GM18505 (cell line): ENCODE measurements at regions not wholly inside any gene's neighbourhood (a gene's known extent, or its start where the extent isn't known, plus 50 kb on each side); places are given as distances from the start of the nearest gene placed in this dataset.

Experiments used
- ATAC-seq: cut with Tn5 transposase; IDR thresholded peaks from one replicate; pipeline ENCODE4 v1.9.1; 2021; ENCODE audit not compliant: unreplicated experiment
- POLR2A ChIP-seq: IDR thresholded peaks from 4 replicates; pipeline ENCODE4 v1.6.1; 2011; ENCODE audit warnings: borderline replicate concordance; ENCODE audit not compliant: insufficient read depth, insufficient read length; ENCODE audit errors: extremely low read depth

DNA sequence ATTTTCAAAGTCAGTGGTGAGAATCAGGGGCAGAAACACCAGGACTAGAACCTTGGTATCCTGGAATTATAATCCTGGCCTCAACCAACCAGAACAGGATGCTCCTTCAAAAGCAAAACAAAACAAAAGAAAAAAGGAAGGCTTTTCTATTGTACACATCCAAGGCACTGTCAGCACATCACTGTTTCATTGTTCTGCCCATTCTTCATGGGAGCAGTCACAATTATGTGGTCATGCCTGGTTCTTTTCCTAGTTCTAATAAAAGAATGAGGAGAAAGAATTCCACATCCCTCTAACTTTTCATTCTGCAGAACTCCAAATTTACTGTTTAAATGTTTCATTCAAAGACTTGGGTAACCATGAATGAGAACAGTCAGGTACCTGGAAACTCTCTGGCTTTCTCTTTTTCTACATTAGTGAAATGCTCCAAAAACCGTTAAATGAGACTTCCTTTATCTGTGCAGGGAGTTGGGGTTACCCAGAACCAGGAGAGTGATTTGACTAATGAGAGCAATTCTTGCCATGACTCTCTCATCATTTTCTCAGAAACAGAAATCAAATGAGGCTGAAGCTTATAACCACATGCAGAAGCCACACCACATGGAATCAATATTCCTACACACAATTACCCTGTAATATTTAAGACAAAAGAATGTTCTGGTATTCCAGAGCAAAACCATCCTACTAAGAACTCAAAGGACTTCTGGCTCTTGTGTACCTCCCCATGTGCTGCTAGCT is 110.9 kb upstream of the CCDC150 start:
- no peak for TF ChIP-seq POLR2A
- no peak for ATAC-seq

DNA sequence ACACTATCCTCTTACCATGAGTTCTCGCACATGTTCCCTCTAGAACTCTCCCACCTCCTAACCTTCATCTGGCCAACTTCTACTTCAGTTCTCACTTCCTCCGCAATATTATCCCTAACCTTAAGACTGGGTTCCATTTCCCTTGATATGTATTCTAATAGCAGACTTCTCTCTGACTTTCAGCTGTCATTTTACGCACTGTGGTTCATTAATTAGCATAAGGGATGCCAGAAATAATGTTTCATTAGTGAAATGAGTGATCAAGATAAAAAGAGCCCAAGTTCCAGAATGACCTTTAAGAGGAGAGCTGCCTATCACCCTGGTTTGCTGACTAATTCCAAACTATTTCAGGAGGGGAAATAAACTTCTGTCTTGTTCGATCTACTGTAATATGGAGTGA is 108.6 kb upstream of the CCDC150 start:
- no peak for TF ChIP-seq POLR2A
- ATAC-seq: no peak

DNA sequence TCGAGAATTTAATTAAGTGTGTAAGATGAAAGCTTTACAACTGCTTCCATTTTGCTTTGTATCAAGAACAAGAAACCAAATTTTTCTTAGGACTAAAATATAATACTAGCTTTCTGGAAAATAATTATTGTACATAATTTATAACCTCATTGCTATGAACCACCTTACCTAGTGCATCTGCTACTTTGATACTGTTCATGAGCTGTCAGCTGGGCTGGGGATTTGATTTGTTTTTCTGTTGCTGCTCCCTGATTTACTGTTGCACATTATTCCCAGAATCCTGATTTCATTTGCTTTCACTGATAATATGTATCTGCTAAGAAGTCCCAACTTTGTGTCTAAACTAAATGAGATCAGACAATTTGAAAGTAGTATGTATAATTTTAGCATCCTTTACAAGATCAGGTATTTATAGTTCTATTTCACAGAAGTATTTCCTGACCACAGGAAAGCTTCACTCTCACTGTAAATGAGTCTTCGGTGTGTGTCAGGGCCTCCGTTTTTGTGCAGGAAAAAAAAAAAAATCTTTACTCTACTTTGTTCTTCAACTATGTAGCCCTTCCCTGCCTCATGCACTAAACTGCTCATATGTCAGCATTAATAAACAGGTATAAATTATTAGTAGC is 105.6 kb upstream of the CCDC150 start:
- no peak for TF ChIP-seq POLR2A
- ATAC-seq: no peak

DNA sequence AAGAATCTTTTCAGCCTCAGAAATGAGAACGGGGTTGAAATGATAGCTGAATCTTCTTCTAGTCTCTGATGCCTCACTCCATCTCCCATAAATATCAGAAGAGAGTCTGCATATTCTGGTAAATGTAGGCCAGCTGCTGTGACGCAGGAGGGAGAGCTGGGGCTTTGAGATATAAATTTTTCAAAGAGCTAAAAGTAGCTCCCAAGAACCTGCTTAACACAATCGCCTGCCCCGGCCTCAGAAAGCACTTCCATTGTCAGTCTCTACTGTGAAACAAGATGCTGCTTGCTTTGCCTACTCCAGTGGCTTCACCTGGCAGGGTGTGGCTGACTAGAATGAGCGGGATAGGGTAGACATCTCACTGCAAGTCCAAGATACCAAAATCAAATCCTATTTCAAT is 105.0 kb upstream of the CCDC150 start:
- no peak for TF ChIP-seq POLR2A
- no peak for ATAC-seq

DNA sequence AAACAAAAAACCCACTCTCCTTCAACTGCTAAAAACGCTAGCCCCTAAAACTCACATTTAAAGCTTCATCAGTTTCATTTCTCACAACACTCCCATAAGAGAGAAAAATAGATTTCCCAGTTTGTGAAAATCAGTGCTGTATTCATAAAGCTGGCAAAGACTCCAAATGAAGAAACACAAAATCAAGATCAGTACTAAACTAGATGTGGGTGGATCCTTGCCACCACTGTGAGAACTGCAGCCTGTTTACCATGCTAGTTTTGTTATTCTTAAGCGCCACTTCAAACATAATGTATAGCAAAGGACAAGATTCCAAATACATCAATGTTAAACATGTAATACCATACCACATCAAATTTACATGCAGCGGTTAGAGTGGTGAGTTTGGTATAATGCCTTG is 104.5 kb upstream of the CCDC150 start:
- no peak for ATAC-seq
- TF ChIP-seq POLR2A: no peak

DNA sequence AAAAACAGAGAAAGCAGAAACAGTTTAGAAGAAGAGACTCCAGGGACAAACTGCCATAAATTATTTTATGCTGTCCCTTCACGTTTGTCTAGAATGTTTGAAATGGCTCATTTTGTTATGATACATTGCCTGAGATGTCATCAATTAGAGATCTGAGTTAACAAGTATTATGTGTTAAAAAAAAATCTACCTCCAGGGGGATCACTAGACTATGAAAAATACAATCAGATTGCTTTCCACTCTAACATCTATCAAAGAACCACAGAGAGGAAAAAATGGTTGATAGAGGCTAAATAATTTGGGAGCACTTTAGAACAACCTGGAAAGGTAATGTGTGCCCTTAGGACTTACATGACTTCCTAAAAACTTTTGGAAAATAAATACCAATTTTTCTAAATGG is 103.8 kb upstream of the CCDC150 start:
- TF ChIP-seq POLR2A: no peak
- ATAC-seq: no peak

DNA sequence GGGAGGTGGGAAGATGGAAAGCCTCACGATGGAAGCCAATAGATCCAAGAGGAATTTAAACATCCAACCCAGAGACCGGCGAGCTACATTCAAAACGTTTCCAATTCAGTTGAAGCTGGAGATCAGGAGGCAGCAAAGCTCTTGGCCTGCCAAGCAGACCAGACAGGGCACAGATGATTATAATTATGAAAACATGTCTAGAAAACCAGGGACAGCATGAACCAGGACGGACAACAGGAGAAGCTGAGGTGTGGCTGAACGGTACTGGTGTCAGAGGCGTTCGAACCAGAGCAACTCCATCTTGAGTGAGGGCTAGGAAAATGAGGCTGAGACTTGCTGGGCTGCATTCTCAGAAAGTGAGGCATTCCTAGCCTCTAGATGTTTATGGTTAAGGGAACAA is 102.2 kb upstream of the CCDC150 start:
- ATAC-seq: no peak
- no peak for TF ChIP-seq POLR2A

DNA sequence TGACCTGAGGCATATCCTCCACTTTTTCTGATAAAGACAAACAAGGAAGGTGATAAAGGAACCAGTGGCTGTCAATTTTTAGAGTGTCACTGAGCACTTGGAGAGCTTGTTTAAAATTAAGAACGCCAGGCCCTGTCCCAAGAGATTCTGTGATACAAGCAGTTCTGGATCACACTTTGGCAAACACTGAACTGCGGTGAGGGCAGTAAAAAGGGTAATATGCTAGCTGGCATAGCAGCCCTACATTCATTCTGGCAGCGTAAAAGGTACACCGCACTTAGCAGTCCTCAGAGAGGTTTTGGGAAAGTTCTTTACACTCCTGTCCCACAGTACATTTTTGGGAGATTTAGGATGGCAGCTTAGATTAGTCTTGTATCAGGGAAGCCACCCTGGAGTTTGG is 101.3 kb upstream of the CCDC150 start:
- no peak for ATAC-seq
- TF ChIP-seq POLR2A: no peak

DNA sequence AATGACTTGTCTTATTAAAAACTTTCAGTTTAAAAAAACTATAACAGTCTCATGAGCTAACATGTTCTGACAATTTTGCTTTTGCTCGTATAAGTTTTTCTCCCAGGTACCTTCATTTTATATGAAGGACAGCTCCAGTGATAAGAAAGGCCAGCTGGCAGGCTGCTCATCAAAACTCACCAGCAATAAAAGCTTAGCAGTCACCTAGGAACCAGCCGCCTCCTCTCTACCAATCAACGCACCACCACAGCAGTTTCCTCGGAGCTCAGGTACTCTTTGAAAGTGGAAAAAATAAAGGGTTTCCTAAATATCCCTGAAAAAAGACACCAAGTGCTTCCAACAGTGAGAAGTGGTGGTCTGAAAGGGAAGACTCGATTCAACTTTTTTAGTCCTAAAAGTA is 100.9 kb upstream of the CCDC150 start:
- TF ChIP-seq POLR2A: no peak
- ATAC-seq: no peak

DNA sequence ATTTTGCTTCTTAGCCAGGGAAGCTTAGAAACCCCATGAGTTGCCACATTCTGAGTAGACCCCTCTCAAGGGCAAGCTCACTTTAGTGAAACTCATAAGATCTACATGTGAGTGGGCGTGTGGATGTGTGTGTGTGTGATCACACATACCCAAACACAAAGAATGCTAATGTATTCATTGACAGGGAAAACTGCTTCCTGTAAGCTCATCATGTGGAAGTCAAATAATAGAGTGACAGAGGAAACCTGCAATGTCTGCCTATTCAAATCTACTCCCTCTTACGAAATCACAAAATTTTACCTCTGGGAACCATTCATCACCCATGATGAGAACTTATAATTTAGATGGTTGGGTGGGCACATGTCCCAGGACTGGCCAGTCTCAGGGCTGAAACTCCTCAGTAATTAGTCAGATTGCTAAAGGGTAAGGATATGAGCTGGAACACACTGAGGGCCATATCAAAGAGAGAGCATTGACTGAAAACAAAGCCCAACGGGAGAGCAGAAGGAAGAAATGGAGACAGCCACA is 94.5 kb upstream of the CCDC150 start:
- TF ChIP-seq POLR2A: no peak
- ATAC-seq: no peak

DNA sequence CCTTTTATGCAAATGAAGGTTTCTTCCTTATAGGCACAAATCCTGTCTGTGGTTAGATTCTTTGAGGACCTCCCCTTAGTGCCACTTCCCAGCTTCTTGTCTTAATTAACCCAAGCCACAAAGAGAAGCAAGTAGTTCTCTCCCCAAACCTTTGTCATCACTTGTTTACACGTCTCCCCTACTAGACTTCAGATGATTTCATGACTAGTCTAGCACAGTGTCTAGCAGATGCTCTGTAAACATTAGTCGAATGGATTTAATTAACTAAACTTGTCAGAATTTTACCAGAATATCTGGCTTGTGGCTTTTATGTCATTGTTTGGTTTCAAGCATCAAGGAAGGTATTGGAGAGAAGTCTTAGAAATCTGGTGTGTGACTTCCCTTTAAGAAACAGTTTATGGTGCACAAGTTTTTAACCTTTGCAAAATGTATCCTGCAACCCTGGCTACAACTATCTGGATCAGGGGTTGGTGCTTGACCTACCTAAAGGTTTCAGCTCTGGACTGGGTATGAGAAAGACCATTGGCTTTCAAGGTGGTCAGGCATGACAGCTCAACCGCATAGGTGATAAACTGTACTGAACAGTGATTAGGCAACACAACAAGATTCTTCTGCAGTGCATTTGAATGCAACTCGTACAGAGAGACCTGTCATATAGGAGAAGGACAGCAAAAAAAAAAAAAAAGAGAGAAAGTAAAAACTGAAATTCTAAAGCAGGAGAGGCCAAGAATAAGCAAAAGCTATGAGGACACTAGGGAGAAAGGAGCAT is 93.2 kb upstream of the CCDC150 start:
- no peak for TF ChIP-seq POLR2A
- ATAC-seq: no peak

DNA sequence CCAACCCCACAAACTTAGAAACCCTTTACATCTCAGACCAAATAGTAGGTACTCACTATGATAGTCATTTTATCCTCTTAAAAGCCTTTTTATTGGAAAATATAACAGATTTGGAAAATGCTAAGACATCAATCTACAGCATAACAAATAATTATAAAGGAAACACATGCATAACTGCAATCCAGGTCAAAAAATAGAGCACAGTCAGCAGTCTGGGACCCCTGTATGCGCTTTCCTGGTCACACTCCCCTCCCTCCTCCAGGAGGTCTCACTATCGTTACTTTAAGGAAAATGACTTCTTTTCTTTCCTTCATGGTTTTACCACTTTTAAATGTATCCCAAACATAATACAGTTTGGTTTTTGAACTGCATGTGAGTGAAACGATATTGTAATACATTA is 90.5 kb upstream of the CCDC150 start:
- no peak for TF ChIP-seq POLR2A
- ATAC-seq: no peak

DNA sequence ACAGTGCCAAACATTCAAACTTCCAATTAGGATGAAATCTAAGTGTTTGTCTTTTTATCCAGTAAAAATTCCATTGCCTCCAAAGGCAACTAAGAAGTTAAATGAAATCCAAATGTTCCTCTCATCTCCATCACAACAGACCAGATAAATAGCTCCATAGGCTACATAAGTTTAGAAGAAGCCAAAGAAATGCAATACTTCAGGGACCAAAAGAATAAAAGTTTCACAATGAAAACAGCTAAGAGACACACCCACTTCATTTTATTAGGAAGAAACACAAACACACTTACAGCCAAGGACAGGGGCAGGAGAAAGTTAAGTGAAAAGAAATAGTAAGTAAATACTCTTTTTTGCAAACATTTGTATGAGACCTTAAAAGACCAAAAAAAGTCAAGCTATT is 88.5 kb upstream of the CCDC150 start:
- TF ChIP-seq POLR2A: no peak

DNA sequence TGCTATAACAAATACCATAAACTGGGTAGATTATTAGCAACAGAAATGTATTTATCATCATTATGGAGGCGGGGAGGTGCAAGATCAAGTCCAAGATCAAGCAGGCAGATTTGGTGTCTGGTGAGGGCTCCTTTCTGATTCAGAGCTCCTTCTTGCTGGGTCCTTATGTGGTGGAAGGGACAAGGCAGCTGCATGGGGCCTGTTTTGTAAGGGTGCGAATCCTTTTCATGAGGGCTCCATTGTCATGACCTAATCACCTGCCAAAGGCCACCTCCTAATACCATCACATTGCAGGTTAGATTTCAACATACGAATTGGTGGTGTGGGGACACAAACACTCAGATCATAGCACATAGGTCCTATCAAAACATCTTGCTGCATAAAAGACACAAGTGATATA is 84.4 kb upstream of the CCDC150 start:
- TF ChIP-seq POLR2A: no peak
- ATAC-seq: no peak

More for the DNA sequence above, 88.5 kb upstream of the CCDC150 start:
- no peak for ATAC-seq

DNA sequence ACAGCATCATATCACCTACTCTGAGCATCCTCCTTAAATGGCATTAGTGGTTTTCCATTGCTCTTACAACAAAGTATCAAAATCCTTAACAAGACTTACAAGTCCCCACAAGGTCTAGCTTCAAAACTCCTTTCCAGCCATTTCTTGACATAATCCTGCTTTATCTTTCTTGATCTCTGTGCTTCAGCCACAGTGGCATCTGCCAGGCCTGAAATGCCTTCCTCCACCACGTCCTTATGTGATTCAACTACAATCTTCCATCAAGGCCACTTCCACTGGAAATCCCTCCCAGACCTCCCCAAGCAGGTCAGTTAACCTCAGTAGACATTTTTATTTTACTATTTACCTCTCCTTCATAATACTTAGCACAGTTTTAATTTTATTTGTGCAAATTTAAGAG is 83.8 kb upstream of the CCDC150 start:
- no peak for TF ChIP-seq POLR2A
- ATAC-seq: no peak

DNA sequence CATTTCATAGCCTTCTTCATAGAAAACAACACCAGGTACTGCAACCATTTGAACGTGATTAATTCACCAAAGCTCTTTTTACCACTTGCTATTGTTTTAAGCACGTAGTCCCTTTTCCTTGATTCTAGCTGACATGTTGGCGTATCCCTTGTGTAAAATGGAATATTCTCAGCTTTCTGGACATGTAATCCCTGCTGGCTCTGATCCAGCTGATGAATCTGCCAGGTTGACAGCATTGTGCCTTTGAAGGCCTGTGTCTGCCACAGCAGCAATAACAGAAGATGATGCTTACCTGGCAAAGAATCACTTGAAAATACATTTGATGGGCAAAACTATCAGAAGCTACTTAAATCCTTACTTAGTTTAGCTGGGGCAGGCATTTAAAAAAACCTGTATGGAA is 81.0 kb upstream of the CCDC150 start:
- no peak for TF ChIP-seq POLR2A

More for the DNA sequence above, 81.0 kb upstream of the CCDC150 start:
- ATAC-seq: no peak
